GM23338 (cell line): ENCODE measurements at regions not wholly inside any gene's neighbourhood (a gene's known extent, or its start where the extent isn't known, plus 50 kb on each side); places are given as distances from the start of the nearest gene placed in this dataset.
A peak's percentile ranks its signal among the peaks of the same experiment; 100 is the strongest.

Experiments used
- CREB1 ChIP-seq: fragments of 250-450 bp; sonication (Bioruptor Pico); IDR thresholded peaks from 2 replicates; pipeline ENCODE4 v1.5.0; 2020; ENCODE audit warnings: low read depth, mild to moderate bottlenecking, moderate library complexity
- CTCF ChIP-seq, 2 experiments: fragments of 200-600 bp in 1 of 2; sonication (generic) in 1 of 2; conservative IDR thresholded peaks; 2 replicates each; pipeline versions ENCODE4 v1.5.1 to v1.6.1; 2016 to 2017; ENCODE audit warnings: antibody characterized with exemption in 2 of 2, low read depth in 2 of 2, mild to moderate bottlenecking in 2 of 2, moderate library complexity in 1 of 2
- EZH2 ChIP-seq: fragments of 200-600 bp; sonication (generic); IDR thresholded peaks from one replicate; pipeline ENCODE4 v1.8.0; 2017; ENCODE audit warnings: antibody characterized with exemption, mild to moderate bottlenecking, low read depth; ENCODE audit not compliant: unreplicated experiment
- EZH2phosphoT487 ChIP-seq: fragments of 200-600 bp; sonication (generic); IDR thresholded peaks from one replicate; pipeline ENCODE4 v1.8.1; 2018; ENCODE audit warnings: antibody characterized with exemption; ENCODE audit not compliant: unreplicated experiment
- JUNB ChIP-seq: IDR thresholded peaks from one replicate; pipeline ENCODE4 v1.6.1; 2016; ENCODE audit warnings: antibody characterized with exemption; ENCODE audit not compliant: unreplicated experiment
- NANOG ChIP-seq: IDR thresholded peaks from 2 replicates; pipeline ENCODE4 v1.6.1; 2016; ENCODE audit warnings: antibody characterized with exemption, borderline replicate concordance
- POLR2AphosphoS5 ChIP-seq: IDR thresholded peaks from 2 replicates; pipeline ENCODE4 v1.6.1; 2016; ENCODE audit warnings: antibody characterized with exemption, low read depth
- REST ChIP-seq: IDR thresholded peaks from one replicate; pipeline ENCODE4 v1.6.1; 2018; ENCODE audit warnings: antibody characterized with exemption; ENCODE audit not compliant: unreplicated experiment
- ZNF331 ChIP-seq: fragments of 250-450 bp; sonication (Bioruptor Pico); IDR thresholded peaks from 2 replicates; pipeline ENCODE4 v1.5.0; 2020; ENCODE audit warnings: low read depth, mild to moderate bottlenecking, moderate library complexity
- ZNF462 ChIP-seq: fragments of 250-450 bp; sonication (Bioruptor Pico); IDR thresholded peaks from 2 replicates; pipeline ENCODE4 v1.5.0; 2020; ENCODE audit warnings: mild to moderate bottlenecking, moderate library complexity

- TF ChIP-seq POLR2AphosphoS5, result no peak
- TF ChIP-seq CTCF (conservative IDR thresholded peaks at IDR 0.05; ENCODE audit: low read depth in 2 of 2), result peak; percentile 39 to 50
- no peak for TF ChIP-seq ZNF462
- TF ChIP-seq EZH2, result no peak
- TF ChIP-seq REST, result no peak
- no peak for TF ChIP-seq ZNF331 (CRISPR knock-in tag)
- no peak for TF ChIP-seq EZH2phosphoT487
- no peak for TF ChIP-seq CREB1 (CRISPR knock-in tag)
- TF ChIP-seq NANOG, result no peak
- TF ChIP-seq JUNB, result no peak
Measured at GRCh38 chr18:28995319-28995718, 818.4 kb upstream of the CDH2 start.
